ENCODE measurements at regions not wholly inside any gene's neighbourhood (a gene's known extent, or its start where the extent isn't known, plus 50 kb on each side); places are given as distances from the start of the nearest gene placed in this dataset.

DNA sequence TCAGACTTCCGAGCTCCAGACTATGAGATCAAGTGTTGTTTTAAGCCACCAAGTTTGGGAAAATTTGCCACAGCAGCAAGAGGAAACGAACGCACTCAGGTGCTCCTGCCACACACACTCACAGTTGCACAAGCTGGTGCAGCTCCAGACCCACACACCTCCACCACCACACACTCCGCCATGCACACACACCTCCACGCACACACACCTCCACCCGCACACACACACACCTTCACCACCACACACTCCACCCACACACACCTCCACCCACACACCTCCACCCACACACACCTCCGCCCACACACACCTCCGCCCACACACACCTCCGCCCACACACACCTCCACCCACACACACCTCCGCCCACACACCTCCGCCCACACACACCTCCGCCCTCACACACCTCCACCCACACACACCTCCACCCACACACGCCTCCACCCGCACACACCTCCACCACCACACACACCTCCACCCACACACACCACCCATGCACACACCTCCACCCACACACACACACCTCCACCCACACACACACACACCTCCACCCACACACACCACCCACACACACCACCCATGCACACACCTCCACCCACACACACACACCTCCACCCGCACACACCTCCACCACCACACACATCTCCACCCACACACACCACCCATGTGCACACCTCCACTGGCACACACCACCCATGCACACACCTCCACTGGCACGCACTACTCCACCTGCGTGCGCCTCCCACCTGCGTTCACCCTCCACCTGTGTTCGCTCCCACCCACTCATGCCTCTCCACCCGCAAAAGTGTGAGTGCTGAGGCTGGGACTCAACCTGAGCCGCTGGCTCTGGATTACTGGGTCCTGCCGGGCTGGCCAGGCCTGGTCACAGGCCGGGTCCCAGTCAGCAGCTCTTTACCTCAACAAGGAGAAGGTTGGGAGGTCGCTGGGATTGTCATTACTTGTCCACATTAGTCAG is 175.6 kb downstream of the BMP7 start:
- no peak for DNase-seq

DNA sequence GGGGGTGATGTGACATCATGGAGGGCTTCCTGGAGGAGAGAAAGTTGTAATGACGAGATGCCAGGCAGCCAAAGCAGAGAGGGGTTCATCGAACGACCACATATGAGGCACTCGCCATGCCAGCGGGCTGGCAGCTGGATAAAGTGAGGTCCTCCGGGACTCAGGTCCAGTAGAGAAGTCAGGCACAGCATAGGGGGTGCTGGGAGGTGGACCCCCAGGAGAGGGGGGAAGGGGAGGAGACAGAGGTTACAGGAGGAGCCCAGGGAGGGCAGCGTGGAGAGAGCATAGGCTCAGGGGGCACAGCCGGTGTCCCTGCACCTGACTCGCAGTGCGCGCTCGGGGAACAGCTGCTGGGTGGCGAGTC is 174.7 kb downstream of the BMP7 start:
- DNase-seq, result no peak

DNA sequence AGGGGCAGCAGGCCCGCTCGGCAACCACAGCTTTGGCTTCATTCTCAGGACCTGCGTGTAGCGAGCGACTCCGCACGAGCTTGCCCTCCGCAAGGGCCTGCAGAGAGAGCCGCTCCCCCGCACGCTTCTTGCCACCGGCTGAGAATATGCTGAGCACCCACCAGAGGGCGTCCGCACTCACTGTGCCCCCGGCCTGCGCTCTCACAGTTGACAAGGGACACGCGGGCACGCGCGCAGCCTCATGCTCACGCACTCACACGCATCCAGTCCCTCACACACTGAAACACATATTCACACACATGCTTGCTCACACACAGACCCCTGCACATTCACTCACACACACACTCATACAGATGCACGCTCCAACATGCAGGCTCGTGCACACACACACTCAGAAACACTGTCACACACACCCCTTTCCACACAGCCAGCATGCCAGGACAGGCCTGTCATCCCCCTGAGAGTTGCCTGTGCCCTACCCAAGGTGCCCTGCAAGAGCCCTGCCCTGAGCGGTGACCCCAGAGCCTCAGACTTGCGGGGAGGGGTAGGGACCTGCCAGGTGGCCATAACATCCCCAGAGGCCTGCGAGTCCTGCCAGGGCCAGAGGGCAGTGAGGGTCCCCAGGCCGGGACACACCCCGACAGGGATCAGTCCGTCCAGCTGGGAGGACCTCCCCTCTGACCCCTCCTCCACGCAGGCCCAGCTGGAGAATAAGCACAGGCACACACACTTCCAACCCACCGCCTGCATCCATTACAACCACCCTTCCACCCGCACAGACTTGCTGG is 174.1 kb downstream of the BMP7 start:
- peak; percentile 58 to 75 for DNase-seq

DNA sequence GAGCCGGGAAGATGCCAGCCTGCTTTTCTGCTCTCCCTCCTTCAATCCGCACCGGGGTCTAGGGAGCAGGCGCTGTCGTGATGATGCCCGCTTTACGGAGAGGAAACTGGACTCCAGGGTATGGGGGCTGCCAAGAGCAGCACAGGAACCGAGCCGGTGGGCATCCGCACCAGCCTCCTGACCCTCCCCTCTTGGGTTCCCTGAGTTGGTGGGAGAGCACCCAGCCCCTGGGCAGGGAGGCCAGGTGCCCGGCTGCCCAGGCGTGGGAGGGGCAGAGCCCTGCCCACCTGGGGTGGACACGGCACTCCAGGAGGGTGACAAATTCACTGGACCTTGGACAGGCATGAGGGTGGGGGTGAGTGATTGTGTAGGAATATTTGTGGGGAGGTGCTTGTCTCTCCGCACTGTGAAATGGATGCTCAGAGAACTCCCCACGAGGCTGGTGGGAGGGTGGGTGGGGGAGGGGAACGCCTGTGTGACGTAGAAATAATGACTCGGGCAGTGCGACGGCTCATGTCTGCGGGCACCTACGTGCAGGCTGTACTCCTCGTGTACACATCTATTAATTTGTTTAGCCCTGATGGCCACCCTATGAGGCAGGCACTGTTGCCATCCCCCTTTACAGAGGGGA is 173.4 kb downstream of the BMP7 start:
- no peak for DNase-seq

DNA sequence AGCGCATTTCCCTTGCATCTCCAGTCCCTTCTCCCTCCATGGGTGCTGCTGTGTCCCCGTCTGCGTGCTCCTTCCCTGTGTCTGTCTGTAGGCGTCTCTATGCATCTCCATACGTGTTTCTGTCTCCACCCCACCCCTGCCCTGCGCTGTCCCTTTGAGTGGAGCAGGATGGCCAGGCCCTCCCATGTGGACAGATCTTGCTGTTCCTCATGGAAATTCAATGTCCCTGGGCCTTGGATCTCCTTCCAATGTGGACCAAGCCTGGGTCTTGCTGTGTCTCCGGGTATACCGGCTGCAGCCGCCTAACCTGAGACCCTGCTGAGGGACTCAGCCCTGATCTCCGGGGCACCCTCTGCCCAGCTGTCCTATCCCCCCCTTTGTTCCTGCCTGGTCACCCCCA is 172.7 kb downstream of the BMP7 start:
- DNase-seq, result no peak

DNA sequence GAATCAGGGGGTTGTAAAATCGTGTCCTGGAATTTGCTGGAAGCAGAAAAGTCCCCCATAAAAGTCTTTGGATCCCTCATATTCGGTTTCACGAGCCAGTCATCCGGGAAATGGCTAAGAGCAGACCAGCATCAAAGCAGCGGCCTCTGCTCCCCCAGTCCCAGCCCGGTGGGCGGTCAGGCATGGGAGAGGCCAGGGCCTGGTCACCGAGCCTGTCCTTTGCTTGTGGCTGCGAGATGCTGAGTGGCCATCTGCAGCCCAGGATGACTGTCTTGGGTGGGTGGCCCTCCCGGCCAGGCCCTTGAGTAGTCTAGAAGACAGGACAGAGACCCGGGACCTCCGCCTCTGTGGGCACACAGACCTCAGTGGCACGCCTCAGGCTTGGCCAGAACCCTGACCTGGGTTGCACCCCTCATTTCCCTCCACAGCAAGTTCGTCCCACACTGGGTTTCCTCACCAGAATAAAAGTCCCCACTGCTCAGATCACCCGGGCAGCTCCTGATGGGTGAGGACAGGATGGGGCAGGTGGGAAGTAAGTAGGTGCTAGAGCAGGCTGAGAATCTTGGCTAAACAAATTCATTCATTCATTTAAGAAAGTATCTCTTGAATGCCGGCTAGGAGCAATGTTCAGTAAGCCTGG is 172.1 kb downstream of the BMP7 start:
- no peak for DNase-seq

DNA sequence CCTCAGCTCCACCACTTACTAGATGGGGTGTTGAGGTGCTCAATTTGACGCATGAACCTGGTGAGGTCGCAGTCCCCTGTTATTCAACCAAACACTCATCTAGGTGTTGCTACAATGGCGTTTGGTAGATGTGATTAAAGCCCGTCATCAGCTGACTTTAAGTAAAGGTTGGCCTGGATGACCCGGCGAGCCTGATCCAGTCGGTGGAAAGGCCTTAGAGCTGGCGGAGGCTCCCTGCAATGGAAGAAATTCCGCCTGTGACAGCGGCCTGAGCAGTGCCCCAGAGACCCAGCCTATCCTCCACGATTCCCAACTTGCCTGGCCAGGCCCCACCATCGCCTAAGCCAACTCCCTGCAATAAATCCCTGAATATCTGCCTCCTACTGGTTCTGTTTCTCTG is 171.4 kb downstream of the BMP7 start:
- no peak for DNase-seq

DNA sequence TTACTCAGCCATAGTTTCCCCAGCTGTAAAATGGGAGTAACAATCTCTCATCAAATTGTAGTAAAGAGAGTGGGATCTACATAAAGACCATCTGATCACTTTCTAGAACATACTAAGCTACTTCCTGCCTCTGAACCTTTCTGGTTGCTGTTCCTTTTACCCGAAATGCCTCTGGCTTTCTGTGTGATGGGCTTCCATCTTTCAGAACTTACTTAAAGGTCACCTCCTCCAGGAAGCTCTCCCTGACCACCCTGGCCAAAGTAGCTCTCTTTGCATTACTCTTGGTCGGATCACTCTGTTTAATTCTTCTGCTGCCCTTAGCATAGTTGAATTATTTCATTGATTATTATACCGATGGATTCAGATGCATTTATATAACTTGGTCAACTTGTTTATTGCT is 171.0 kb downstream of the BMP7 start:
- no peak for DNase-seq

DNA sequence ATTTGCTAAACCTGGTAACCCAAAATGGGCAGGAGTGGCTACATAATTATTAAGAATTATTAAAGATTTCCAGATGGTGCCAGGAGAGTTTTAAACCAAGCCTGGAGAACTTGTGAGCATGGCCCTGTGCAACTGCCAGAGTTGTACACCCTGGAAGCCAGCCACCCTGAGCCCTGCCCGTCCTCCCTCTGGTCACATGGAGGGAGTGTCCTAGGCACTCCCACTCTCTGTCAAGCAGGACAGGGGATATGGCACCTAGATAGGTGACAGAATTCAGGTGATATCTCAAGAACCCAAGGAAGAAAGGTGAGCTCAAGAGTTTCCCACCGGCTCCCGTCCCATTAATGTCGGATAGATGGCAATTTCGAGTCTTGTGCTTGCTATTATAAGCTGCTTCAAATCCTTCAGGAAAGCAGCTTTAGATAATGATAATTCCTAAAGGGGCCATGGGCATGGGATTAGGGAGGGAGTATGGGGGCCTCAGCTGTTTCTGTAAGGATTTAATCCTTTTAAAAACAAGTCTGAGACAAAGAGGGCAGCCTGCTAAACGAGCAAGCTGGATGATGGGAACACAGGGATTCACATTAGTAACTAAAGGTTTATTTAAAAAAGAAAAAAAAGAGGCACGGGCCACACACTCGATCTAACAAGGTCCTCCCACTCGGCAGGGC is 169.1 kb downstream of the BMP7 start:
- DNase-seq, result no peak

DNA sequence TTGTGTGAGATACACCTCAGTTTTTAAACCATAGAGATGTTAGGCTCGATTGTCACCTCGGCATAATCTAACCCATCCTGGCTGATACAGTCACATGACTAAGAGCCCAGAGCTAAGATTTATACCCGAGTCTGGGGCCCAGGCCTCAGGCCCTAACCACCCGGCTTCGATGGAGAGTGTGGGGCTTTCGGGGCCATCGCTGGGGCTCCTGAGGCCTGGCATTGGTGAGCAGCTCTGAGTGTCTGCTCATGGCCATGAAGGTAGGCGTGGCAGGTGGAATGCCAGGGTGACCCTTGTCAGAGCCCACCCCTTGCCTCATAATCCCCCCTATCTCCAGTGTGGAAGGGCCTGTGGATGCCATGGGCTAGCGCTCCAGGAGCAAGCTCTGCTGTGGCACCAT is 164.3 kb downstream of the BMP7 start:
- no peak for DNase-seq

DNA sequence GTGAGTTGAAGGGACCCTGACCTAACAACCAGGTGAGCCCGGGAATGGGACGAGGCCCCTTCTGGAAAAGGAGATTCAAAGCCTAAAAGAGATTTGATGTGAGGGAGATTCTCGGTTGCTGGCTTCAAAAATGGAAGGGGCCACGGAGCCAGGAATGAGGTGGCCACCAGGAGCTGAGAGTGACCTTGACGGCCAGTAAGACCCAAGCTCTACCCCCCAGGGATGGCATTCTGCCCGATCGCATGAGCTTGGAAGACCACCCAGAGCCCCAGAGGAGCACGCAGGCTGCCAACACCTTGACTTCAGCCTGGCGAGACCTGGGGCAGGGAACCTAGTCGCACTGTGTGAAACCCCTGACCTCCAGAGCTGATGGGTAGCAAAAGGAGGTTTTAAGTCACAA is 163.9 kb downstream of the BMP7 start:
- no peak for DNase-seq

DNA sequence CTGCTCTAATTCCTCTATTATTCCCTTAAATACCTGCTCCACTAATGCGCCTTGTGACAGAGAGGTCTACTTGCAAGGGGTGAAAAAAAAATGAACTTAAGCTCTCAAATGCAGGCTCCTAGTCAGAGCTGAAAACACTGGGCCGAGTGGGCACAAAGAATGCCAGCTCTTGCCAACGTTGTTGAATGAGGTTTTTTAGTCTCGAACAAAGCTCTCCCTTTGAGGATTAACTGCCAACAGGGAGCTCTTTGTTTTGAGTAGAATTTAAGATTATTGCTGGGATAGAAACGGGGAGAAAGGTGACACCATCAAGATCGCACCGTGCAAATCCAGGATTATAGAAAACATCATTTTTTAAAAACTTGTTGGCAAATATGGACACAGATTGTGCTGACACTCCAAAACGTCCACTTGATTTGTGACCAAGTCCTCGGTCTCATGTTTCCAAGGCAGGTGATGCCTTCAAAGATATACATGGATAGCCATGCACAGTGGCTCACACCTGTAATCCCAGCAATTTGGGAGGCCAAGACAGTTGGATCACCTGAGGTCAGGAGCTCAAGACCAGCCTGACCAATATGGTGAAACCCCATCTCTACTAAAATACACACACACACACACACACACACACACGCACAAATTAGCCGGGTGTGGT is 163.2 kb downstream of the BMP7 start:
- no peak for DNase-seq

DNA sequence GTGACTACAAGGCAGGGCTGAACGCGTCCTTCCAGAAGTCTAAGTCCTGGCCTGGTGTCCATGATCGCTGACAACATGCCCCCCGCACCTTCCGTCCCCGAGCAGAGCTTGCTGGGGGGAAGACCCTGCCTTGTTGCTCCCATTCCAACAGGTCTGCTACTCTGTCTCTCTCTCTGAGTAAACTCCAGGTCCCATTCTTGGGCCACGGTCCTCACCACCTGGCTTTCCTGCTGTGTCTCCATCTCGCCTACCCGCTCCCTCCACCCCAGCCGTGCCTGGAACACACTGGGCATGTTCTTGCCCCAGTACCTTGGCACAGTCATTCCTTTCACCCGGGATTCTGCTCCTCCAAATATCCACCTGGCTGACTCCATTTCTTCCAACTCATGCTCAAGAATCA is 162.3 kb downstream of the BMP7 start:
- DNase-seq, result no peak

DNA sequence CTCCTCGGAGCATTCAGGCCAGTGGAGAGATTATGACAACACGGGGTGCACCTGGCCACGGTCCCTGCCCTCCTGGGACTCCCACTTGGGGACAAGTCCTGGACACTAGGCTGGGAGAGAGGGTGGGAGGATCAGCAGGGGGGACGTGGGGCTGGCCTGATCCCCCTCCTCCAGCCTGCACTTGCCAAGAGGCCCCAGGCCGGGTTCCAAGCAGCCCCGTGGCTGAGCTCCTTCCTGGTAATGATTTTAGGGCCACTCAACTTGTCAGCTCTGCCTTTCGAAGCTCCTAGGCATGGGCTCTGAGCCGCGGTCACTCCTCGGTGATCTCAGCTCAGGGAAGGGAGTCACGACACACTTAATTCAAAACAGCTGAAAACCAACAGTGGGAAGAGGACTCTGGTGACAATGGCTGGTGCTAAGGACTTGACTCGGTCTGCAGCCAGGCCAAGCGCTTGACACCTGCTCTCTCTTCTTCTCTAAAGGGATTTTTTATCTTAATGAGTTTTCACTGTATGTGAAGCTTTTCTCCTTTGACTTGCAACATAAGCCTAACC is 161.7 kb downstream of the BMP7 start:
- no peak for DNase-seq

DNA sequence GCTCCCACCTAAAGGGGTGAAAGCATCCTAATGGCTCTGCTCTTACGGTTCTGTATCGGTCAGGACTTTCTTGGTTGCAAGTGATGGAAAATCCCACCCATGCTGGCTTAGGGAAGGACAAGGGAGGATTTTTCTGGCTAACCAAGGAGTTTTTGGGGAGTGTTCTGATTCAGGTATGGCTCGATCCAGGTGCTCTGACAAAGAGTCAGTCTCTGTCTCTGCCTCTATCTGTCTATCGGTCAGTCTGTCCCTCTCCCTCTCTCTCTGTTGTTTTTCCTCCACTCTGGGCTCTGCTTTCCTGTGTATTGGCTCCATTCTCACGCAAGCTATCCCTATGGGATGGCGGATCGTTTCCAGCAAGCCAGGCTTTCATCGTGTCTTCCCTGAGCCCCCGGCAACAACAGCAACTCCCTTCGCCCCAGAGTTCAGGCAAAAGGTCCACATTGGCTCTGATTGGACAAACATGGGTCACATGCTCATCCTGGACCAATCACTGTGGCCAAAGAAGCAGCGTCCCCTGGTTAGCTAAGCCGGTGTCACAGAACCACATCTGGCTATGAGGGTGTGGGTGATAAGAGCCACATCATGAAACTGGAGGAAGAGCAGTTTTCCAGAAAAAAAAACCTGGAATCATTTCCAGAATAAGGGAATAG is 160.3 kb downstream of the BMP7 start:
- DNase-seq, result no peak

DNA sequence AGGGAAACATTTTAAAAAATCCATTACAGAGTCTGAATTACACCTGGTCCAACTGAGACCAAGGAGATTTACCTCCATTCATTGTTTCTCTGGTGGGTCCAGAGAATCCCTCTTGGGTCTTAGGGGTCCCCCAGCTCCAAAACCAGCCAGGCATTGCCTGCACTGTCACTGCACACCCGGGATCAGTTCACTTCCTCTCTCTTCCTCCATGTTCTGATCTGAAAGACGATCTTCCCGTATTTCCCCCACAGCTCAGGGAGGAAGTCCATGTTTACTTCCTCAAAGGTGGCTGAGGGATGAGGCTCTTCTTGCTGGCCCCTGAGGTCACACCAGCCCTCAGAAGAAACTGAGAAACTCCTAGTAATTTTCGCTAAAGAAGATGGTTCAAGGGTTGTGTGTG is 159.7 kb downstream of the BMP7 start:
- DNase-seq, result no peak

DNA sequence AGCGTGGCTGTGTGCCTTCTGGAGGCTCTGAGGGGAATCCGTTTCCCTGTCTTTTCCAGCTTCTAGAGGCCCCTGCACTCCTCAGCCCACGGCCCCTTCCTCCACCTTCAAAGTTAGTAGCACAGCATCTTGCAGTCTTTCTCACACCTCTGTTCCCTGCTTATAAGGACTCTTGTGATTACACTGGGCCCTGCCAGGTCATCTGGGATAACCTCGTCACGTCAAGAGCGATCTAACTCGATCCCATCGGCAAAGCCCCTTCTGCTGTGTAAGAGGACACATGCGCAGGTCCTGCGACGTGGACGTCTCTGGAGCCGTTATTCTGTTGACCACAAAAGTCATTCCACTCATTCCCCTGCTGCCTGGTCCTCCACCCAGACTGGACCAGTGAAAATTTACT is 159.2 kb downstream of the BMP7 start:
- no peak for DNase-seq

DNA sequence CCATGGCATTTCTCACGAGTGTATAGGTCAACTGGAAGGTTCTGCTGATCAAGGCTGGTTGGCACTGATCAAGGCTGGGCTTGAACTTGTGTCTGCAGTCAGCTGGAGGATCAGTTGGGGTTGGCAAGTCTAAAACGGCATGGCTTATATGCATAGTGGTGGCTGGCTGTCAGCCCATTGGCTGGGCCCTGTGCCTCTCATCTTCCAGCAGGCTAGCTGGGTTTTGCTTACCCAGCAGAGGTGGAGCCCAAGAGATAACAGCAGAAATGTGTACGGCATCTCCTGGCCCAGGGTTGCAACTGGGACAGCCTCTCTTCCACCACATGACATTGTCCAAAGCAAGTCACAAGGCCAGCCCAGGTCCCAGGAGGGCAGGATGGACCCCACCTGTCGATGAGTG is 158.2 kb downstream of the BMP7 start:
- no peak for DNase-seq

DNA sequence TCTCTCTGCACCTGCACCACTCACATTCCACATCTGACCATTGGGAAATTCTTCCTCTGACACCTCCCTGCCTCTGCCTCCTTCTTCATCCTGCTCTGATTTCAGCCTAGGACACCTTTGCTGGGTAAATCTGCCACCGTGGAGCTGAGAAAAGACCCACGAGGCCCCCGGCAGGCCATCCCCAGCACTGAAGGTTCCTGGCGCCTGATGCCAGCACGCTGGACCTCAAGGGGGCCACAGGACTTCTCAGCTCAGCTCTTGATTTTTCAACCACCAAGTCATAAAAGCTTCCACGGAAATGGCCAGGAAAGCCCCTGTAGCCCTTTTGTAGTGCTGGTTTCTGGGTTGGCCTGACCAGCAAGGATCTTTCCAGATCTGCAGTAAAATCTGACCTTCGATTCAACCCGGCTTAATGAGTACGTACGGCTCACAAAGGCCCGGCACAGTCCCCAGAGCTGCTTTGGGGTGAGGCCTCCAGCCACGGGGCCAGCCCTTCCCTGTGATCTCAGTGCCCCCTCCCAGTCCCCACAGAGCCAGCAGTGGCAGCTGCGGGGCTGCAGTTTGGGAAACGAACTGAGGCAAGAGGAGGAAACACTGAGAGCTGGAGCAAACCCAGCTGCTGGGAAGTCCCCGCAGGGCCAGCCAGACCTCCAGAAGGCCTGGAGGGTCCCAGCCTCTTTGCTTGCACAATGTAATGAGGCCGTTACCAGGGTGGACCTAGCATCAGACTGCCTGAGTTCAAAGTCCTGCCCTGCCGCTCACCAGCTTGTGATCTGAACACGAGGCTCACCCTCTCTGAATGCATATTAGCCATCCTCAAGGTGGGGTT is 157.5 kb downstream of the BMP7 start:
- DNase-seq, result no peak

DNA sequence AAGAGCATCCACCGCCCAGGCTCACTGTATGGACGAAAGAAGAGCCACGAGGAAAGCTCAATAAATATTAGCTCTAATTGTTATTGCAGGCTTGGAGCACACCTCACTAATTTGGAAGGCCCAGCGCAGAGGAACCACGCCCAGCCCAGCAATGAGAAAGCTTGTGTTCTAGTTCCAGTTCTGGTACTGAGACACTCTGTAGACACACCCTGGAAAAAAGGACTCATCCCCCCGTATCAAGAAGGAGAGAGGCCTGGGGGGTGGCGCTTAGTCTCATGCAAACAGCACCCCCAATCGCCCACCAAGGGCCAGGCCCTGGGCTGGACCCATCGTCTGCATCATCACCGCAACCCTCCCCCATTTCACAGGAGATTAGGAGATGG is 156.9 kb downstream of the BMP7 start:
- DNase-seq, result no peak
